EL (cell line): ENCODE measurements at regions not wholly inside any gene's neighbourhood (a gene's known extent, or its start where the extent isn't known, plus 50 kb on each side); places are given as distances from the start of the nearest gene placed in this dataset.
A peak's percentile ranks its signal among the peaks of the same experiment; 100 is the strongest.
"Not testable (repeated sequence)": the region's sequence is repeated elsewhere in the genome, so short reads cannot be mapped to it uniquely, and the experiment has no call there.

Experiments used
- DNase-seq: peaks from one replicate; pipeline ENCODE4 v3.0.0-alpha.2; 2016

DNA sequence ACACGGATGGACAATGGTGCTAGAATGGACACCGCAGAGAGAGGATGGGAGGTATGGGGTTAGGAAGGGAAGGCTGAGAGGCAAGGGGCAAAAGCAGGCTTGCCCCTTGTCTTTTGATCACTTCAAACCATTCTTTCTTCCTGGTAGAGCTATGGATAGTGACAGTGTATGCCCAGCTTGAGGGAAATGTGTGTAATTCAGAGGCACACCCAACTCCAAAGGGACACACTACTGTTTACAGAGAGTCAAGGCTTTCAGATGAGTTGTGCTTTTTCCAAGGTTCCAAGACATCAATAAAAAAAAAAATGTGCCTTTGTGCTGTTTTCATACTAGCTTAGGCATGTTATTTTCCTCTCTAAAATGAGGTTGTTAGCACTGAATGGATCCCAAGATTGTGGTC, 185.0 kb downstream of the MCHR2 start:
- DNase-seq = no peak

DNA sequence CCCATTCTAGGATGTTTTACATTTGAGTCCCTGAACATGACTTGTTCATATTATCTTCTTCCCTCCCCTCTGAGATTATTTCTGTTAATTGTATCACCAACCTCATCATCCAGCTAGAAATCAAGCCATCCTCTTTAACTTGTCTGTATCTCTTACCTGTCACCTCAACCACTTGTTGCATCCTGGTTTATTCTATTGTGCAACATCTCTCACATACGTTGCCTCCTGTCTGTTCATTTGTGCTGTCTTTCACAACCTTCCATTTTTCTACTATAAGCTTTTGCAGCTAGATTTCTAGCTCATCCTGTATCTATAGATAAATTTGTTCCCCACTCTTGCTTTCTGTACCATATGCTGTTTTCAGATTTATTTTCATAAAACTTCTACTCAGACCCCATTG, 183.7 kb downstream of the MCHR2 start:
- no peak for DNase-seq

DNA sequence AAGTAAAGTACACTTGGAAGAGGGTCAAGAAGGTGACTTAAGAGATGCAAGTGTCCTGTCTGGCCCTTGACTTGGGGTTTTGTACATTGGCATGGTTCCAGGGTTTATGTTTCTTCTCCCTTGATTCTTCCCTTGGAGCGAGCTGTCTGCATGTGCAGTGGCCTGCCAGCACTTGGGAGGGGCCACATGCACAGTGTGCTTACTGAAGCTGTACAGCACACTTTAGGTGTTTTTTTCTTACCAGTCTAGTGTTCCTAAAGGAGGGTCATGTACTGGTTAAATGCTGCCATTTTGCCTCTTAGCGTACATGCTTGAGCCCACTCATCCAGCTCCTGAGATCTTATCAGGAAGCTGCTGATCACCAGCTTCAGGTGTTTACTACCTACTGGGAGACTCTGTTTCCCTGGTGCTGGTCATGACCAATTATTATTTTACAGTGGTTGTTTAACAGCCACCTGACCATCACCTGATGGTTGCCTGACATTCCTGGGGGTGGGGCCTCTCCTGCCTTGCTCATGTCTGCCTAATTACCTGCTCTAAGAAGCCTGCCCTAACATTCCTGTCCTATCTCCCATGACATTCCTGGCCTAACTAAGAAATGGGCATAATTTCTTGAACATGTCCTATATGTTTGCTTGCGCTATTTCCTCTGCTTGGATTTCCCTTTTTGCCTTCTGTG, 182.9 kb downstream of the MCHR2 start:
- DNase-seq = no peak

DNA sequence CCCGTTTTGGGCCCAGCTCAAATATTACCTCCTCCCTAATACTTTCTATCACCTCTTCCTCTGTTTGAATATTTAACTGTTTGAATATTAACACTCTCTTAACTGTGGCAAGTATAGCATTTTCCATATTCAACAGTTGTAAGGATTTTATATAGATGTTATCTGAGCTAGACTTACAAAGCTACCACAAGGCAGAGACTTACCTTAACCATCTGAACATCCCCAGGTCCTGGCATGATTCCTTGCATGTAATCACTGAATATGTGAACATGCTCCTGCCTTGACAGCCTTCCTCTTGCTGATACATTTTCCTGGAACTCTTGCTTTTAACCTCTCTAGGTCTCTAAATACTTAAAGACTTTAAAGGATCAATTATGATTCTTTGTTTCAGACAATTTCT, 182.4 kb downstream of the MCHR2 start:
- DNase-seq = no peak

DNA sequence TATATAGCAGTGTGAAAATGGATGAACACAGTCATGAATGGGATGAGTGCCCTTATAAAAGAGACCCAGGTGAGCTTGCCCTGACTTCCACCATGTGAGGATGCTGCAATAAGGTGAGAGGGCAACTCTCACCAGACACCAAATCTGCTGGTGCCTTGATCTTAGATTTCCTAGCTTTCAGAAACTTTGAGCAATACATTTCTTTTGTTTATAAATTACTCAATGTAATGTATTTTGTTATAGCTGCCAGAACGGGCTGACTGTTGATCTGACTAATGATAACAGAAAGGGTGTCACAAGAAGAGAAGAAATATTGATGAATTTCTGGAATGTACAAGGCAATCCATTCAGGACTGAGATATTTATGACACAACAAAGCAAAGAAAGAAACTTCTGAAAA, 180.5 kb downstream of the MCHR2 start:
- no peak for DNase-seq

DNA sequence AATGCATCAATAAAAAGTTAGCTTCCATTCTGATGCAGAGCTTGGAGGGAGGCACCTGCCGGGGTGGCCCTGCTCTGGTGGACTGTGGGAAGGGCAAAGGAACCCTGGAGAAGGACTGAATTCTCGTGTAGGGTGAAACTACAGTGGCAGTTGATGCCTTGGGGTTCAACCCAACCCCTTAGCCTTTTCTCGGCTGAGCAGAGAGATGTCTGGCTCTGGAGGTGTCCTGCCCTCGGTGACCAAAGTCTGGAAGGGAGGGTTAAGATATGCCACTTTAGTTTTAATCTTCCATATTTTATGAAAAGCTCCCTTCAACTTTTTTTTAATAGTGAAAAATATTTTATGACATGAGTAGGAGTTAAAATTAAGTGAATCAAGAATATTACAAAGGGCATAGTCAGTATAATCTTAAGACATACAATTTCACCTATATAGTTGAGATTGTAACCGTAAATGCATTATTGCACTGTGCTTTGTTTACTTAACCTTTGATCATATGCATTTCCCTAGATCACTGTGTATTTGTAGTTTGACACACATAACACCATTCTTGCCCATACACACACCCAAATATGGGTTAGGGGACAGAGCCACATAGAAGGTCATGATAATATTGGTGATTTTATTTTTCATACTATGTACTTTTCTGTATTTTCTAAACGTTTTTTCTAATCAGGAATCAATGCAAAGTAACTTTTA, 179.6 kb downstream of the MCHR2 start:
- no peak for DNase-seq

DNA sequence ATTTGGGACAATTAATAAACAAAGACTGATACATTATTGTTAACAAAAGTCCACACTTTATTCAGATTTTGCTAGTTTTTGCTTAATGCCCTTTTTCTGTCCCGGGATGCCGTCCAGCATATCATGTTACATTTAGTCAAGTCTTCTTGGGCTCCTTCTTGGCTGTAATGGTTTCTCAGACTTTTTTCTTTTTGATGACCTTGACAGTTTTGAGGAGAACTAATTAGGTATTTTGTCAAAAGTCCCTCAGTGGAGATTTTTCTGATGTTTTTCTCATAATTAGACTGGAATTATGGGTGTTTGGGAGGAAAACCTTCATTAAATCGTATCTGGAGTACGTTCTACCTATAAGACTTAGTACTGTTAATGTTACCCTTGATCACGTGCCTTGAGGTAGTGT, 177.2 kb downstream of the MCHR2 start:
- DNase-seq = no peak

DNA sequence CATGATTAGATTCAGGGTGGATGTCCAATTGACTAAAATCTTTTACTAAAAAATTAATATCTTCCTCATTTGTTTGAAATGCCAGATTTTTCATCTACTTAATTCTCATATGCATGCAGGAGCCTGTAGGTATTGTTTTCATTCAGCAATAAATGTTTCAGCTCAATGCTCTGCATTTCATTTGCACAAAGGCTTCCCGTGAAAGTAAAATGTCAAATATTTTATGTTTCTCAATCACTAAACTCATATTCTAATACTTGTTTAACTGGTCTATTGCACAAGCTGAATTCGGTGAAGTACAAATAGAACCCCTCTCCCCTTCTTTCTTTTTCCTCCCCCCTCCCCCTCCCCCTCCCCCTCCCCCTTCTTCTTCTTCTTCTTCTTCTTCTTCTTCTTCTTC, 175.9 kb downstream of the MCHR2 start:
- no peak for DNase-seq

DNA sequence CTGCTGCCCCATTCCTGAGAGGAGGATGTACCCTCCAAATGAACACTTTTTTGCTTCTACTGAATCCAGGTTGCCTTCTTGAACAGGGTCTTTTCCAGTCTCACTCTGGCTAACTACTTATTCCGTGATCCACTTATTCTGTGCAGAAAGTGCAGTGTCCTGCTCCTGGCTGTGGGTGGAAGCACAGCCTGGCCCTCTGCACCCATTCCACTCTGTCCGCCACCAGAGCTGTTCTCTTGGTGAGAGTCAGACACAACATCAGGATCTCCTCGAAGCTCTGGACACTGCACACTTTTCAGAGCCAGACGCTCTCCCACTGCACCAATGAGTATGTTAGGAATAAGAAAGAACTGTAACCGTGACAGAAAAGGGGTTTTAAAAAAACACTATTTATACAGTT, 174.2 kb downstream of the MCHR2 start:
- DNase-seq = no peak

DNA sequence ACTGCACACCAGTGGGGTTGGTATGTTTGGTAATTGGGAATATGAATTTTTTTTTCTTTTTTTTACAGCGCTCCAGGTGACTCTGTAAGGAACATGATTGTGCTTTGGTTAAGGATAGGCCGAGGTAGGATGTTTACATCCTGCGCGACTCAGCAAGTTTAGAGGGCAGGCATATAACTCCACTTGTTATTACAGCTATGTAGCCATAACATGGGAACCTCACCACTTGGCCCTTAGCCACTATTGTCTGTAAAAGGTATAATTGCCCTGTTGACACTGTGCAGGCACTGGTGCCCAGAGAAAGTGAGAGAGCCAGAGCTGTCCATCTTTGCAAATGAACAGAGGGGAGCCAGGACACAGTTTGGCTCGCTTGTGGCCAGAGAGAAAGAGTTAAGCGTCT, 172.9 kb downstream of the MCHR2 start:
- no peak for DNase-seq

DNA sequence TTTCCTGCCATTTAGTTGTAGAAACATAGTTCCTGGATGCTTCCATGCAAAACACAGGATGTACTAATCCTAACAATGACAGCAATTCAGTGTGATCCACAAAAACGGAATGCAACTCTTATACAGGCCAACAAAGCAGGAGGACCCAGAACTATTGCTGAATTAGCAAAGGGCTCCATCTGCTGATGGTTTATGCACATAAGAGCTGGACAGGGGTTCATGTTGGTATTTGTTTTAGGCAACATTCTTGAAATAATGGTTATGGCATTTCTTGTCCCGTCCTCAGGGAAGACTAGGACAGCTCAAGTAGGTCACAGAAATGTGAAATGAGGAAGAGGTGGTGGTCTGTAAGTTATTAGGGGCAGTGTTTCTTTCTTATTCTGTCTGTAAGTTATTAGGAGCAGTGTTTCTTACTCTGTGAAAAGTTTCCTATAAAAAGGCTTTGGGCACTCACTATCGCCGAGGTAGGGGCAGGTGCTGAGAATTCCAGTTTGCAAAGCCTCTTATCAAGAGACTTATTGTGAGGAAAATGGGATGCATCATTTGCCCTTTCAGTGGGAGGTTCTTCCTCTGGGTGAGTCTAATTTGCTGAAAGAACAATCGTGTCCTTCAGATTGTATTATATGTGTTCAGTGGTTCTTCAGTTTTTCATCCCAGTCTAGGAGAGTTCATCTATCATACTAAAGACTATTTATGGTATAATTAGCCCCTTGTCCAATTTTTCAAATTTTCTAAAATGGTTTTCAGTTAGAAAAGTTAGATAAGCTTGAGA, 171.1 kb downstream of the MCHR2 start:
- peak; percentile 71 for DNase-seq

DNA sequence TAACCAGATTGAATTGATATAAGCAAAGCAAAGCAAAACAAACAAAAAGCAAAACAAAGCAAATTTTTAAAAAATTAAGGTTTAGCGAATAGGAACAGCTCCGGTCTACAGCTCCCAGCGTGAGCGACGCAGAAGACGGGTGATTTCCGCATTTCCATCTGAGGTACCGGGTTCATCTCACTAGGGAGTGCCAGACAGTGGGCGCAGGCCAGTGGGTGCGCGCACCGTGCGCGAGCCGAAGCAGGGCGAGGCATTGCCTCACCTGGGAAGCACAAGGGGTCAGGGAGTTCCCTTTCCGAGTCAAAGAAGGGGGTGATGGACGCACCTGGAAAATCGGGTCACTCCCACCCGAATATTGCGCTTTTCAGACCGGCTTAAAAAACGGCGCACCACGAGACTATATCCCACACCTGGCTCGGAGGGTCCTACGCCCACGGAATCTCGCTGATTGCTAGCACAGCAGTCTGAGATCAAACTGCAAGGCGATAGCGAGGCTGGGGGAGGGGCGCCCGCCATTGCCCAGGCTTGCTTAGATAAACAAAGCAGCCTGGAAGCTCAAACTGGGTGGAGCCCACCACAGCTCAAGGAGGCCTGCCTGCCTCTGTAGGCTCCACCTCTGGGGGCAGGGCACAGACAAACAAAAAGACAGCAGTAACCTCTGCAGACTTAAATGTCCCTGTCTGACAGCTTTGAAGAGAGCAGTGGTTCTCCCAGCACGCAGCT, 170.3 kb downstream of the MCHR2 start:
- not testable (repeated sequence) for DNase-seq

DNA sequence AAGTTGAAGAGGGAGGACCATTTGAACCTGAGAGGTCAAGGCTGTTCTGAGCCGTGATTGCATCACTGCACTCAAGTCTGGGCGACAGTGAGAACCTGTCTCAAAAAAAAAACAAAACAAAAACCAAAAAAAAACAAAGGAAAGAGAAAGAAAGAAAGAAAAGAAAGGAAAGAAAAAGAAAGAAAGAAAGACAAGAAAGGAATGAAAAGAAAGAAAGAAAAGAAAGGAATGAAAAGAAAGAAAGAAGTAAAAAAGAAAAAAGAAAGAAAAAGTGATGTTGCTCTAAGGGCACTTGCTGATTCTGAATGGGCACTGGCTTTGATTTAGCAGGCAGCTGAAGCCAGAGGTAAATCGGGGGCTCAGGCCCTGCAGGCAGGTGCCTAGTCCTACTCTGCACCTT, 161.0 kb downstream of the MCHR2 start:
- no peak for DNase-seq

DNA sequence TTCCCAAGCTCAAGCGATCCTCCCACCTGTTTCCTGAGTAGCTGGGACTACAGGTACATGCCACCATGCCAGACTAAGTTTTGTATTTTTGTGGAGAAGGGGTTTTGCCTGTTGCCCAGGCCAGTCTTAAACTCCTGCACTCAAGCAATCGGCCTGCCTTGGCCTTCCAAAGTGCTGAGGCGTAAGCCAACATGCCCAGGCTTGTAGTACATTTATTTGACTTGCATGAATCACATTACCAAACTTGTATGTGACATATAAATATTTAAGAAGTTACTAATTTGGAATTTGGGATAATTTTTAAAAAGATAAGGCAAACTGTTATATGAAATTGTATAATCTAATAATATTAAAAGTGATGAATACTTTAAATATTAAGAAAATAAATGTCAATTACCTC, 157.6 kb downstream of the MCHR2 start:
- DNase-seq = peak; percentile 19

DNA sequence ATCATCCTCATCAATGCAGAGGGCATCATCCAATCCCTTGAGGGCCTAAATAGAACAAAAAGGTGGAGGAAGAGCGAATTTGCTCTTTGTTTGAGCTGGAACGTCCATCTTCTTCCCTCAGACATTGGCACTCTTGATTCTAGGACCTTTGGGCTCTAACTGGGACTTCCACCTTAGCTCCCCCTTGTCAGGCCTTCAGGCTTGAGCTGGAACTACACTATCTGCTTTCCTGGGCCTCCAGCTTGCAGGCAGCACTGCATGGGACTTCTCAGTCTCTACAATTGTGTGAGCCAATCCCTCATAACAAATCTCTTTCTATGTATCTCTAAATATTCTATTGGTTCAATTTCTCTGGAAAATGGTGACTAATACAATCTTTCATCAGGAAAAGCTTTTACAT, 155.4 kb downstream of the MCHR2 start:
- no peak for DNase-seq

DNA sequence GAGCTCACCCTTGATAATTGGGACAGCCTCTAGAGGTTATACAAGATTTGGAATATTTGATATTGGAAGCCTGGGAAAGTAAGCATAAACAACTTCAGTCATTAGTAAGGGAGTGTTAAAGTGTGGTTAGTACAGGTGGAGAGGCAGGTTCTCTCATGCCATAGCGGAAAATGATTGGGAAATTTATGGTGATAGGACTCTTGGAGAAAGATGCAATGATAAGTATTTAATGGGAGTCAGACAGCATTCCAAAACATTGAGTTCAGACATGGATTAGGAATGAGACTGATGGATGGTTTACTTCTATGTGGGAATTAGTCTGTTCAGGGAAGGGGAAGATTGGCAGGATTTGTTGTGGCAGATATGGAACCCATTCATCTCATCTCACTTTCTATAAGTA, 152.7 kb downstream of the MCHR2 start:
- DNase-seq = no peak

DNA sequence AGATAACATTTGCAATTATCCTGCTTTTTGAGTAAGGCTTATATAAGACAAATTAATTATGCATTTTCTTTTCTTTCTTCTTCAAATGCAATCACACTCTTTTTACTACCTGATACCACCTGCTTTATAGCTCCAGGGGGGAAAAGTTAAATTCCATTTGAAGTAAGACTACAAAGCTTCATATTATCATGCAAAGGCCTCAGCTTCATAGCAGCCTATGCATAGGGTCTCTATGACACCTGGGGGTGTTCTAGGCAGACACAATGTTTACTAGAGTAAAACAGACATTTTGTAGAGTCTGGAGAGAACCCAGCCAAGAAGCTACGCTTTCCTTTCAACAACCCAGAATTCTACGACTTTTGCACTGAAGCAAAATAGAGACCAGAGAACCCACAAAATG, 148.0 kb downstream of the MCHR2 start:
- no peak for DNase-seq

DNA sequence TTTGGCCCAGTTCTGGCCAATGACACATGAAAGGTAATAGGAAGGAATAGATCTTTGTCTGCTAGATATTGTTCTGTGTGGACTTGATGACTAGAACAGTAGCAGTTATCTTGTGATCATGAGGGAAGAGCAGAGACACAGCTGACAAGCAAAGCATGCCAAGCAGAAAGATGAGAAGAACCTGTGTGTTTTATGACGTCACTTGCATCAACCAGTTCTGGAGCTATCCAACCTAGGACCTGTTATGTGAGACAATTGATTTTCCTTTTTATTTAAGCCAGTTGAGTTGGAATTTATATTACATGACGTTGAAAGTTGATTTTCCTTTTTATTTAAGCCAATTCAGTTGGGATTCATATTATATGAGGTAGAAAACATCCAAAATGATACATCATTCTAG, 143.2 kb downstream of the MCHR2 start:
- no peak for DNase-seq

DNA sequence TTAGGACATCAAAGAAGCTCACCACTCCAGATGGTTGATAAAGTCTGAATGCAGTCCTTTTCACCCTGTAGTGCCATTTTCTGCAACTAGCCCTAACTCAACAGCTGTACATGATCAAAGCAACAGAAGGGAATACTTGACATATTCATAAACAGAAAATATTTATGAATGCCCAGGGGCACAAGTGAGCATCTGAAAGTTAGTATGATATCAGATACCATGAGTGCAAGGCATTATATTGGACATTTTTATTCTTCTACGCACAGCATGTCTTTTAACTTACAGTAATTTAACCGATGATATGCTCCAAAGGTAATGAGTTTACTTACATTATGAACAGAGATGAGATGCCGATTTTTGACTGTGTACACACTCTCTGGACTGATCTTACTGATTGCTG, 142.0 kb downstream of the MCHR2 start:
- DNase-seq = no peak

DNA sequence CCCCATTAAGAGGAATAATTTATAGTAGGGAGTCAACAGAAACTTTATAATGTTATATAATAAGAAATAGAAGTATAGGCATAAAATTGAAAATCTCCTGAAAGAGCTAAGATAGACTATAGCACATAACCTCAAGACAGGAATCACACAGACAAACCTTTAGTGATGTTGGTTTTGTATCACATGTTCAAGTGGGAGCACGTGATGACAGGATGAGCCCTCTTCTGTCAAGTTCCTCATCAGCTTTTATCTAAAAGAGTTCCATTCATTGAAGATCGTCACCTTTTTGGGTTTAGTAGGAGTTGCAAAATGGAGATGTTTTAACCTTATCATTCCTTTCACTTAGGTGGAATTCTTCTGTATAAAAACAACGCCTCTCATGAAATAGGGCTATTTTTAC, 127.0 kb downstream of the MCHR2 start:
- no peak for DNase-seq

DNA sequence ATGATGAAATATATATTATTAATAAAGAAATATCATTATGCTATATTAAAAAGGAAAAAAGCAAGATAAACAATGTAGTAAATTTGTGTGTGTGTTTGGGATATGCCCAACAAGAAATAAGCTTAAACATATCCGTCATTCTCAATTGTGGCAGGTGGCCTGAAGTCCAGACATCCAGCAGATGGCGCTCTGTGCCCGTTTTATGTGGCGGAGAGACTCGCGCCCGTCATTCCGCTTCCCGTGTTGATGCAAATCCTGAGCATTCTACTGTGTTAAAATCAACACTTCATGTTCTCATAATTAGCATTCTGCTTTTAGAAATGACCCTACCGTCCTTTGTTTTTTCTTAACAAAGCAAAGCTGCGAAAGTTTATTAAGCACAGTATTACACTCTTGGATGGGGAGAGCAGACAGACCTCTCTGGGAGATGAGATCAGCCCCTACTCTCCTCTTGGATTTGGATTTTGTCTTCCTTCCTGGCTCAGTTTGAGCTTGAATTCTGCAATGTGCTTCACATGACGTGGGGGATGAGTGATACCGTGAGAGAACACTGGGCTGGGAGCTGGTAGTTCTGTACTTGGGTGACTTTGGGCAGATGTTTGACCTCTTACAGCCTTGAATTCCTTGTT, 125.8 kb downstream of the MCHR2 start:
- peak; percentile 71 for DNase-seq
